ENCODE measurements at regions not wholly inside any gene's neighbourhood (a gene's known extent, or its start where the extent isn't known, plus 50 kb on each side); places are given as distances from the start of the nearest gene placed in this dataset.

DNA sequence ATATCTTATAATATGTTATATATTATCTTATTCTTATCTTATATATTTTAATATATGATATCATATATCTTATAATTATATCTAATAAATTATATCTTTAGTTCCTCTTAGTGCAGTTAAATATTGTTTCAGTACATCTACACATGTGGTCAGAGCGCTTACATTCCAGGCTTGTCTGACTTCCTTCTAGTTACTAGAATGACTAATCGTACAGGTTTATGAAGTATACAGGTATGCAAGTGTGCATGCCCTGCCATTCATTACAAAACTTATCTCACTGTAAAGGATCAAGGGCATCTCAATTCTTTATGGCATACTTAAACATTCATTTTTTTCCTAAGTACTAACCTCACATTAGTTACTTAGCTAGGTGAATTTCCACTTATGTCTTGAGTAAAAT lies 1278.0 kb upstream of the MAP3K7 start:
- no peak for DNase-seq

DNA sequence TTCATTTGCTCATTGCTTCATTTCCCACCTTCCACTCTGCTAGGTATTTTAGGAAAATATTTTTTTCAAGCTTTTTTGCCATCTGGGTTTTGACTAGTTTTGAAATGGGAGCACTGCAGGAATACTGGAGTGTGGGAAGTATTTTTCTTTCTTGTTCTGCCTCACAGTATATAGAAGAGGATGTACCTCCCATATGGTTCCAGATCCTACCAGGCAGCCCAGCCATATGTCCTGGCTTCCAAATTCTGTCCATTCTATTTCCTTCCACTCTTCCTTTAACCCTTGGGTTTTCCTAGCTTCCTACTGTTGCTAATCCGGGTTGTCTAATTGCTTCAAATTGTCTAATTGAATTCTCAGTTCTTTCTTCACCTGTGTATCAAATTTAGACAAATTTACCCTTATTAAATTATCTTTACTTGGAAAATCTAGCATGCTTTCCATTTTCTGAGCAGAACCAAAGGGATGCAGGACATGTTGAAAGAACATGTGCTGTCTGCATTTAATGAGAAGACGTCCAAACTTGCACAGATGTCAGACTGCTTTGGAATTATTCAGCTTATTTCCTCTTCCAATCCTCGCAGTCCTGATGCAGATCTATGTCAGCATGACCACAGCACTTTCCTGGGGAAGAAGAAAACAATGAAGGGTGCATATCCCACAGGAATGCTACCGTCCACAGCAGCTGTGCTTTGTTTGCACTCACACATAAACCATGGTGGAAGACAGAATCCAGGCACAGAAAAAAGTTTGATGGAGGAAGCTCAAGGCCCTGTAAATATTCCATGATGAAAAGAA lies 1273.9 kb upstream of the MAP3K7 start:
- no peak for DNase-seq

GRCh38 chr6:91852252-91852651 lies 1265.4 kb upstream of the MAP3K7 start:
- no peak for DNase-seq

- DNase-seq = no peak
Measured at GRCh38 chr6:91834813-91835212, 1247.9 kb upstream of the MAP3K7 start.

DNA sequence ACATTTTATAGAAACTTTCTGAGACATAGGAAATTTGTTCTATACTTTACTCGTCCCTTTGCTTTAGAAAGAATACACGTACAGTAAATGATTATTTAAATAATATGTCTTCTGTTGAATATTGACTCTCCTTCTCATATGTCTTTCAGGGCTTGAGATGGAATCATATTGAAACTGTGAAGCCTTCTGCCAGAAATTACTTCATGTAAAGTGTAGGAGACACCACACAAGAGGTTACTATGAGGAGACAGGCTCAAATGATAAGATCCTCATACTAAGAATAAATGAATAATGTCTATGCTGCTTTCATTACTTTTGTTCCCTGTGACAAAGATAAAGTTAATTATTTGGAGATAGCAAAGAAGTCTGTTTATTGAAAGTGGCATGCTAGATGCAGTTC lies 1240.3 kb upstream of the MAP3K7 start:
- DNase-seq = no peak

DNA sequence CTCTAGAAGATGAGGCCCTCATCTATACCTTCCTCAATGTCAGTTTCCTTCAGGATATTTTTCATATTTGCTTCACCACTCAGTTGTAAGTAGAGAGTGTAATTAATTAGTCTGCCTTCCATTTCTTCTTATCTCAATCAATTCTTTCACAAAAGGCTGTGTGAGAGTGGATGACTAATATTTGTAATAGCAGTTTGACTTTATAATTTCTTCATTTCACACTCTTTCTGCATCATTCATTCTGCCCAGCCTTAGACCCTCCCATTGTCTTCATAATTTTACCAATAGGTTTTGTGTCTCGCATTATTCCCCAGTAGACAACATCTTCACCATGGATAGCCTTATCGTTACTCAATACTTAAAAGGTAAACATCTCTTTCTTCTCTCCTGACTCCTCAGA lies 1239.3 kb upstream of the MAP3K7 start:
- no peak for DNase-seq

- no peak for DNase-seq
Measured at GRCh38 chr6:91824331-91824730, 1237.5 kb upstream of the MAP3K7 start.

DNA sequence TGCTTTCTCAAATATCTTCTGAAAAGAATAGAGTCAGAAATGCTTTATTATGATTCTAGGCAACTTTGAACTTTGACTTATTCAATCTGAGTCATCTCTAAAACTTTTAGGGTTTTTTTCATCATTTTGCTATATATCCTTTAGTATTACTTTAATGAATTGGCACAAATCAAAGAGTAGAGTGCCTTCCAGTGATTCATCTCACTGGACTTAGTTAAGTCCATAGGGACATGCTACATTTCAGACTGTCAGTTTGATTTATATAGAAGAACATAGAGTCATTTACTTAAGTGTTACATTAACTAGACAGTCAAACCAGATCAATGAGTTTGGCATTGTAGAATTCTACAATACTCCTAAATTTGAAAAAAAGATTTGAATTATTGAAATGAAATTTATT lies 1235.7 kb upstream of the MAP3K7 start:
- no peak for DNase-seq

GRCh38 chr6:91816335-91816734 lies 1229.5 kb upstream of the MAP3K7 start:
- no peak for DNase-seq

DNA sequence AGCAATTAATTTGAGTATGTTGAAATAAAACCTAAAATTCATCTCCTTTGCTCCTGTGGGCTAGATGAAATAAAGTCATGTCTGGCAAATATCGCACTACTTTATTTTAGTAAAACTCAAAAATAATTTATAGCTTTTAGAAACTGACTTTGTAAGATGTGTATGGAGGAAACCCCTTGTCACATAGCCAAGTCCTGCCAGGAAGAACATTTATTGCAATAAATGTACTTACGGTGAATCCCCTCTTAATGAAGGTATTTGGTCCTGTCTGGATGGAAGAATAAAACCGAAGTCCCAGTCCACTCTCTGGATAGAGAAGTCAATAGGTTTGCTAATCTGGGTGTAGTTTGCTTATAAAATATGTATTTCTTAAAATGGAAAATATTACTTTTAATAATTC lies 1226.8 kb upstream of the MAP3K7 start:
- no peak for DNase-seq

DNA sequence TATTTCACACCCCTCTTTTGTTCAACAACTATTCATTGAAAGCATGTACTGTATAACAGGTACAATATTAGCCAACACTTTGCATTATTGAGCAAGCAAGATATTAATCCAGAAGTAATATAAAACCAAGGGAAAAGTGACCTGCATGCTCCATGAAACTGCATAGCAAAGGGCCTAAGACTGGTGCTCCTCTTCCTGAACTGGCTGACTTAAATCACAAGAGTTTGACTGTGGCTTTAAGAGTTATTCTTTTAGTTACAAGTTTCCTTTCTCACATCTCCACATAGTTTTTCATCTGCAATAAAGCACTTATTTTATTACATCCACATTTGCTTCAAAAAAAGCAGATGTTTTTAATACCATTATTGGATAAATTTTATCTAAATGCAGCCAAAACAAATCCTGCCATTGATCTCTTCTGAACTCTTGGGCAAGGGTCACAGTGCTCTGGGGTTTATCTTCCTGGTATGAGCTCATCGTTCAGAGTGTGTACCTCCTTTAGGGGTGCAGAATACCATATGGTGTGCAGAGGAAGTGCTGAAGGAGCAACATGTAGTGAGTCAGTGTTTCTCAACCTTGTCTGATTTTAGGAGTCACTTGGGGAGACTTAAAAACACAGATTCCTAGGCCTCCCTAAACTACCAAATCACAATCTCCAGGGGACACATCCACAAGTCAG lies 1225.9 kb upstream of the MAP3K7 start:
- DNase-seq = no peak

- no peak for DNase-seq
Measured at GRCh38 chr6:91804981-91805380, 1218.1 kb upstream of the MAP3K7 start.

DNA sequence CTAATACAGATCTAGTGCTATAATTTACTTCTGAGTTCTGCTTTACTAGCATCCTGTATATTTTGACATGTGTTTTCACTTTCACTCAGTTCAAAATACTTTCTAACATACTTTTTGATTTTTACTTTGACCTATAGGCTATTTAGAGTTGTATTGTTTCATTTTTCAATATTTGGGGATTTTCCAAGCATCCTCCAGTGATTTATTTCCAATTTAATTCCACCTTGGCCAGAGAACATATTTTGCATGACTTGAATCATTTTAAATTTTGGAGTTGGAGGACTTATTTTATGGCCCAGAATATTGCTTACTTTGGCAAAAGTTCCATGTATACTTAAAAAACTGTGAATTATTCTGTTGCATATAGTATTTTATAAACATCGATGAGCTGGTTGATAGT lies 1215.6 kb upstream of the MAP3K7 start:
- DNase-seq = no peak

GRCh38 chr6:91796603-91797002 lies 1209.7 kb upstream of the MAP3K7 start:
- no peak for DNase-seq

GRCh38 chr6:91788501-91788900 lies 1201.6 kb upstream of the MAP3K7 start:
- no peak for DNase-seq

- no peak for DNase-seq
Measured at GRCh38 chr6:91786474-91787184, 1199.8 kb upstream of the MAP3K7 start.

DNA sequence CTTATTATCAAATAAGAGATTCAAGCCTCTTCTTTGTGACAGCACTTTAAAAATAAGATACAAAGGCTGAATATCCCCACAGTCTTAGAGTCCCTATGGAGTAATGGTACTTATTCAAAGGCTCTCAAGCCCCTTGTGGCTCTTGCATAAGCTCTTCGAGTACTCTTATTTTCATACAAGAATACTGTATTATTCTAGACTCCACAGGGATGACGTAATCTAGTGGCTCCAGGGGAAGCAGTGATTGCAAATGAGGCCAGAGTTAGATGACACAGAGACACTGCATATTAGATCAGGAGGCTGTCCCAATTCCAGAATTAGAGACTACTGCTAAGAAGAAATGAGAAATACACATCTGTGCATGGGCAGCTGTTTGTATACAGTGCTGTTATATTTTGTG lies 1195.9 kb upstream of the MAP3K7 start:
- DNase-seq = no peak

DNA sequence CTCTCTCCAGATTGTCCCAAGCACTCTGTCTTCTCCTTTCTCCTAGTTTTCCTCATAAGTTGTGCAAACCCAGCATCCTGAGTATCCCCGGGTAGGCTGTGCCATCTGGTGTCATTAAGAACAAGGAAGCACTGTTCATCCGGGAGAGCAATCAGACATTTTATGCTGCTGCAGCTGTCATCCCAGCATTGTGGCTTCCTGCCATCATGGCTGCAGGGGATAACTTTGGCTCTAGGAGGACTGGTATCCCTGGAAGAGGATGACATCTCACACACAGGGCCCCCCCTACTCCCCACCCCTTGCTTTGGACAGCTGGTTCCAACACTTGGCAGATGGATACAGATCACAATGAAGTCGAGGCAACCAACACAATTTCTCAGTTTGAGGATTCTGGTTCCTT lies 1195.1 kb upstream of the MAP3K7 start:
- DNase-seq = no peak

DNA sequence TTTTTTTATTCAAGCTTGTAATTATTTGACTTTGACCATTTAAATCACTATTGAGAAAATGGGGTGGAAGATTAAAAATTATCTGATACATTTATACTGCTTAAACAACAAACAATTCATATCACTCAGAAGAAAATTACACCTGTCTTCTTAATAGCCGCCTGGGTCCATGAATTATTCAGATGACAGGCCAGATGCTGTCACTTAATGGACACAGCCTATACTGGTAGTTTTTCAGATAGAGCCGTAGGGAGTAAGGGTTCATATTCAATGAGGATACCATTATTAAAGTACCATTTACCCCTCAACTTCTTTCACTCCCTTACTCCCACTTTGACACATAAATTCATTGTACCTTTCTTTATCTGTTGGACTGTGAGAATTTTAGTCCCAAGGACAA lies 1193.4 kb upstream of the MAP3K7 start:
- no peak for DNase-seq

DNA sequence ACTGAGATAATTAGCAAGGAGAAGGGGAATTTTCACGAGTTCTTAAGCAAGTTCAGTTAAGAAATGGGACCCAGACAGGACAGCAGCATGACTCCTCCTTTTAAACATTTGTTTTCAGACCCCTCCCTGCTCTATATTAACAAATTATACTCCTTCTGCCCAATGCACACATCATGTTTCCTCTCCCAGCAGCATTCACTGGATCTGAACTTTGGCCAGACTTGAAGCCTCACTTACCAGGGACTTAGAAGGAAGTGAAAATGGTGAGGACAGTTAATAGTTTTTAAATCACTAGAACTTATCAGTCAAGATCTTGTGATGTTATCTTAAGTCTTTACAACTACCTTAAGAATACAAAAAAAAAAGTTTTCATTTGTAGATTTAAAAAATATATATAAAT lies 1174.7 kb upstream of the MAP3K7 start:
- no peak for DNase-seq

GRCh38 chr6:91754691-91755090 lies 1167.8 kb upstream of the MAP3K7 start:
- DNase-seq = no peak

- no peak for DNase-seq
Measured at GRCh38 chr6:91751526-91751925, 1164.7 kb upstream of the MAP3K7 start.

DNA sequence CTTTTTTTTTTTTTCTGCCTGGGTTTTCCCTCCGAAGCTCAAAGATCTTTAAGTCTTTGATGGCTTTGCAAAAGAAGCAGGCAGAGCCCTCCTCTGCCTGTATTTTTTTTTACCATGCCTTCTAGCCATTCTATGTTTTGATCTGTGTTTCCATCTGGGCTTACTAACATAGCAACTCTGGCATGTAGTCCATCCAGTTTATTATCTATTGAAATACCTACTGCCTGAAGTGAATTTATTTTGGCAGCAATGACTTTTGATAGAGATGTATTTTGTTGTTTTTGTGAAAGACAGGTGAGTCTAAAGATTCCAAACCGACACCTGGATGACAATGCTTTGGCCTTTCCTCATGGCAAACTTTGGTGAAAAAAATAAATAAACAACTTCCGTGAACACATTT lies 1157.7 kb upstream of the MAP3K7 start:
- DNase-seq = no peak

GRCh38 chr6:91743756-91744155 lies 1156.9 kb upstream of the MAP3K7 start:
- no peak for DNase-seq

Measured in NCI-H2227 treated with DMSO at 0.1 percent for 48 hours (cell line).